SU-DHL-6 (cell line): ENCODE measurements at regions not wholly inside any gene's neighbourhood (a gene's known extent, or its start where the extent isn't known, plus 50 kb on each side); places are given as distances from the start of the nearest gene placed in this dataset.

Source experiments
- H2AFZ ChIP-seq: fragments of 200-600 bp; sonication (generic); 2 replicates; pipeline ENCODE4 v1.6.1; 2014; ENCODE audit warnings: low read depth, mild to moderate bottlenecking, moderate library complexity, mixed read lengths, antibody characterized with exemption, low read length; ENCODE audit not compliant: severe bottlenecking
- H3F3A ChIP-seq: fragments of 200-600 bp; shearing (Covaris generic); 2 replicates; pipeline ENCODE4 v1.6.0; 2016; ENCODE audit warnings: antibody characterized with exemption, mild to moderate bottlenecking; ENCODE audit not compliant: insufficient read depth
- H3K27ac ChIP-seq: fragments of 200-600 bp; sonication (generic); 2 replicates; pipeline ENCODE4 v1.5.1; 2016; ENCODE audit warnings: low read depth, mild to moderate bottlenecking, low read length, moderate library complexity, mixed read lengths
- H3K27me3 ChIP-seq: fragments of 200-600 bp; sonication (generic), shearing (Covaris generic); 2 replicates; pipeline ENCODE4 v1.6.0; 2014; ENCODE audit warnings: mild to moderate bottlenecking, low read length
- H3K36me3 ChIP-seq: fragments of 200-600 bp; sonication (generic); 2 replicates; pipeline ENCODE4 v1.6.1; 2014; ENCODE audit warnings: mild to moderate bottlenecking, low read length, mixed read lengths
- H3K4me2 ChIP-seq: fragments of 300-600, 200-600 bp; shearing (Covaris generic), sonication (generic); 2 replicates; pipeline ENCODE4 v1.6.0; 2014; ENCODE audit warnings: low read length, low read depth, mild to moderate bottlenecking; ENCODE audit not compliant: poor library complexity, severe bottlenecking
- H3K4me3 ChIP-seq: fragments of 200-600 bp; sonication (generic); 2 replicates; pipeline ENCODE4 v1.5.1; 2014; ENCODE audit warnings: antibody characterized with exemption, low read length, mild to moderate bottlenecking, mixed read lengths; ENCODE audit not compliant: insufficient read depth, poor library complexity, severe bottlenecking
- H3K79me2 ChIP-seq: fragments of 200-600 bp; sonication (generic); 2 replicates; pipeline ENCODE4 v1.6.1; 2014; ENCODE audit warnings: mild to moderate bottlenecking, low read length, moderate library complexity; ENCODE audit not compliant: insufficient read depth
- H3K9ac ChIP-seq: fragments of 200-600 bp; sonication (generic); 2 replicates; pipeline ENCODE4 v1.7.0; 2014; ENCODE audit warnings: mild to moderate bottlenecking, low read length
- H3K9me2 ChIP-seq: fragments of 200-600 bp; sonication (generic); replicated peaks from 2 replicates; pipeline ENCODE4 v1.6.1; 2014; ENCODE audit warnings: low read length; ENCODE audit not compliant: insufficient read depth
- H3K9me3 ChIP-seq: fragments of 200-600 bp; sonication (generic); 2 replicates; pipeline ENCODE4 v1.6.1; 2014; ENCODE audit warnings: low read length, mixed read lengths; ENCODE audit not compliant: insufficient read depth
- H4K20me1 ChIP-seq: fragments of 200-600 bp; sonication (generic); 2 replicates; pipeline ENCODE4 v1.6.1; 2014; ENCODE audit warnings: low read depth, mild to moderate bottlenecking, antibody characterized with exemption, low read length, moderate library complexity, mixed read lengths
- EZH2phosphoT487 ChIP-seq: fragments of 200-600 bp; sonication (generic), shearing (Covaris generic); conservative IDR thresholded peaks from 2 replicates; pipeline ENCODE4 v1.6.1; 2018; ENCODE audit warnings: mild to moderate bottlenecking, antibody characterized with exemption, low read length, moderate library complexity, mixed read lengths
- TF ChIP-seq, protein P1 (sequence below): fragments of 200-600 bp; sonication (generic); IDR thresholded peaks from one replicate; pipeline ENCODE4 v1.5.1; 2017; ENCODE audit warnings: antibody characterized with exemption, mild to moderate bottlenecking, low read length, moderate library complexity; ENCODE audit not compliant: insufficient read depth, poor library complexity, severe bottlenecking

DNA sequence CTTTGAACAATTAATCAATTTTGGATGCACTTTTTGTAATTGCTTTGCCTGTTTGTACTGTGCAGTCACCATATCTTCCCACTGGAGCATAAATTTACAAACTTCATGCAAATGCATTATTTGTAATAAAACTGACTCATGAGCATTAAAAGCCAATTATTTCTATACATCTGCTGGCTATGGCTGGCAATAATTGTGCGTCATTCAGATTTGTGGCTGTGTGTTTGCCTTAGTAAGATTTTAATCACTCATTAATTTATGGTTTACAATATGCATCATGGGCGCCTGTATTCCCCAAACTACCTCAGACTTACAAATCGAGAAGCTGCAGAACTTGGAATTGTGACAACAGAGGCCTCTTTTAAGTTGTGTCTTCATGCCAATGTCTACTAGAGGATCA is 132.4 kb upstream of the TRIB2 start:
- H3K4me3 ChIP-seq, result no peak overlapping the region
- H2AFZ ChIP-seq, result no peak overlapping the region
- H3K27me3 ChIP-seq, result no peaks in the 10 kb centered on the region
- TF ChIP-seq, protein P1, sequence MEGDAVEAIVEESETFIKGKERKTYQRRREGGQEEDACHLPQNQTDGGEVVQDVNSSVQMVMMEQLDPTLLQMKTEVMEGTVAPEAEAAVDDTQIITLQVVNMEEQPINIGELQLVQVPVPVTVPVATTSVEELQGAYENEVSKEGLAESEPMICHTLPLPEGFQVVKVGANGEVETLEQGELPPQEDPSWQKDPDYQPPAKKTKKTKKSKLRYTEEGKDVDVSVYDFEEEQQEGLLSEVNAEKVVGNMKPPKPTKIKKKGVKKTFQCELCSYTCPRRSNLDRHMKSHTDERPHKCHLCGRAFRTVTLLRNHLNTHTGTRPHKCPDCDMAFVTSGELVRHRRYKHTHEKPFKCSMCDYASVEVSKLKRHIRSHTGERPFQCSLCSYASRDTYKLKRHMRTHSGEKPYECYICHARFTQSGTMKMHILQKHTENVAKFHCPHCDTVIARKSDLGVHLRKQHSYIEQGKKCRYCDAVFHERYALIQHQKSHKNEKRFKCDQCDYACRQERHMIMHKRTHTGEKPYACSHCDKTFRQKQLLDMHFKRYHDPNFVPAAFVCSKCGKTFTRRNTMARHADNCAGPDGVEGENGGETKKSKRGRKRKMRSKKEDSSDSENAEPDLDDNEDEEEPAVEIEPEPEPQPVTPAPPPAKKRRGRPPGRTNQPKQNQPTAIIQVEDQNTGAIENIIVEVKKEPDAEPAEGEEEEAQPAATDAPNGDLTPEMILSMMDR, result no peak
- TF ChIP-seq EZH2phosphoT487, result no peak
- H3K9me2 ChIP-seq, result no peaks in the 10 kb centered on the region
- no peaks in the 10 kb centered on the region for H3K36me3 ChIP-seq
- H3K4me2 ChIP-seq, result no peak overlapping the region
- peaks cover 17% of the 10 kb centered on the region for H3F3A ChIP-seq
- H3K27ac ChIP-seq, result no peak overlapping the region
- no peaks in the 10 kb centered on the region for H3K79me2 ChIP-seq
- no peaks in the 10 kb centered on the region for H4K20me1 ChIP-seq
- no peaks in the 10 kb centered on the region for H3K9me3 ChIP-seq
- no peak overlapping the region for H3K9ac ChIP-seq

DNA sequence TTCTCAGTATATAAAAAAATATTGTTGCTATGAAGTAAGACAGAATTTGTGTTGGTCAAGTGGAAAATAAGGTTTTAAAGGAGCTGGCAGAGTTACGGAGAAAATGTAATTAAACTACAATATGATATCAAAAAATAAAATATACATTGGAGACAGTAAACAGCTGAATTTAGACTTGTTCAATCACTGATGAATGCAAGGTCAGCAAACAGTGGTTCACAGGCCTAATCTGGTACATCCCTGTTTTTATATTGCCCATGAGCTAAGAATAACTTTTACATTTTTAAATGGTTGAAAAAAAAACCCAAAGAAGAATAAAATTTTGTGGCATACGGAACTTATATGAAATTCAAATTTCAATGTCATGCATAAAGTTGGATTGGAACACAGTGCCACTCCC is 131.0 kb upstream of the TRIB2 start:
- no peaks in the 10 kb centered on the region for H3K36me3 ChIP-seq
- H3K79me2 ChIP-seq, result no peaks in the 10 kb centered on the region
- no peak overlapping the region for H3K4me3 ChIP-seq
- H3K4me2 ChIP-seq, result no peak overlapping the region
- no peaks in the 10 kb centered on the region for H3K27me3 ChIP-seq
- H3K9me2 ChIP-seq, result no peaks in the 10 kb centered on the region
- no peak for TF ChIP-seq EZH2phosphoT487
- H2AFZ ChIP-seq, result no peak overlapping the region
- H3K9me3 ChIP-seq, result no peaks in the 10 kb centered on the region
- no peak overlapping the region for H3K9ac ChIP-seq
- peaks cover 20% of the 10 kb centered on the region for H3F3A ChIP-seq
- H3K27ac ChIP-seq, result no peak overlapping the region
- H4K20me1 ChIP-seq, result no peaks in the 10 kb centered on the region

DNA sequence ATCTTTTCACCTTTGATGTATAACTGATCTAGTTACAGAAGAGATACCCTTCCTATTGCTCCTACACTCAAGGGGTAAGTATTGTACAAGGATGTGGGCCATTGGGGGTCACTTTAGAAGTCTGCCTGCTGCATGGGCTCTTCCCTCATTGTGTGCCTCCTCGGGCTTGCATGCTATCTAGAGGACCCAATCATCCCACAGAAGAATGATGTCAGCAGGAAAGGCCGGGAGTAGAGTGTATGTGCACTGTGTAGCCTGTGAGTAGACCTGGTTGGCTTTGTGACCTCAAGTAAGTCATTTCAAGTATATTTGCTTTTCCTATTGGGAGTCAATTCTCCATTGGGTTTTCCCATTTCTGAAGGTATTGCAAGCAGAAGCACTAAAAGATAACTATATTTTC is 129.5 kb upstream of the TRIB2 start:
- no peaks in the 10 kb centered on the region for H4K20me1 ChIP-seq
- no peak for TF ChIP-seq EZH2phosphoT487
- TF ChIP-seq, protein P1, result no peak
- H3K9ac ChIP-seq, result no peak overlapping the region
- H3K4me3 ChIP-seq, result no peak overlapping the region
- no peak overlapping the region for H3K4me2 ChIP-seq
- H3K9me2 ChIP-seq, result no peaks in the 10 kb centered on the region
- no peaks in the 10 kb centered on the region for H3K9me3 ChIP-seq
- H3K27ac ChIP-seq, result no peak overlapping the region
- H3K27me3 ChIP-seq, result no peaks in the 10 kb centered on the region
- H2AFZ ChIP-seq, result no peak overlapping the region
- no peaks in the 10 kb centered on the region for H3K79me2 ChIP-seq
- H3K36me3 ChIP-seq, result no peaks in the 10 kb centered on the region
- H3F3A ChIP-seq, result peaks cover 20% of the 10 kb centered on the region

DNA sequence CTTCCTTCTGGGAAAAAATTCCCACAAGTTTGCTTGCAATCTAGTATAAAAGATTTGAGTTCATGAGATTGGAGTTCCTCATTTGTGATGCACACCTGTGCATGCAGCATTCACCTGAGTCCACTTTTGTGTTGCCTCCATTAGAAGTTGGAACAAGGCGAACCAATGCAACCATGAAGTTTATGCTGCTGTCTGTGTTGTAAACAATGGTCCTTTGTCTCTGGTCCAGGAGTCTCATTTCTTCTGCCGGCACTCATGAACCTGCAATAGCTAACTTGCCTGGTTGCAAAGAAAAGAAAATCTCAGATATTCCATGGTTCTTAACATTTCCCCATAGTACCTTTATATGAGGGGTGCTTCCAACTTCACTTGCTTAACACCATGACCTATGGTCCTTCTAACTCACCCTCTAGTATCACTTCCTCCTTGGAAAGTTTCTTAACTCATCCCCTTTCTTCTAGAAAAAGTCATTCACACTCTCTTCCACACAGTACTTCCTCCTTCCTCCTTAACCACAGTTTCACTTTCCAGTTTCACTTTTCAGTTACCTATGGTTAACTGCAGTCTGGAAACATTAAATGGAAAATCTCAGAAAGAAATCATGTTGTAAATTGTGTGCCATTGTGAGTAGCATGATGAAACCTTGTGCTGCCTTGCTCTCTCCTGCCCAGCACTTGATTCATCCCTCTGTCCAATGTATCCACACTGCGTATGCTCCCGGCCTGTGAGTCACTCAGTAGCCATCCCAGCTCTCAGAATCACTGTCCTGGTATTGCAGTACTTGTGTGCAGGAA is 128.8 kb upstream of the TRIB2 start:
- no peak overlapping the region for H2AFZ ChIP-seq
- no peaks in the 10 kb centered on the region for H3K79me2 ChIP-seq
- H3K36me3 ChIP-seq, result no peaks in the 10 kb centered on the region
- no peaks in the 10 kb centered on the region for H3K9me3 ChIP-seq
- H3K27ac ChIP-seq, result peak overlapping the region; percentile 15; the same call in 1 of the 2 replicates
- no peaks in the 10 kb centered on the region for H4K20me1 ChIP-seq
- H3K27me3 ChIP-seq, result no peaks in the 10 kb centered on the region
- no peak for TF ChIP-seq EZH2phosphoT487
- TF ChIP-seq, protein P1, result no peak
- H3F3A ChIP-seq, result peaks cover 20% of the 10 kb centered on the region
- peak overlapping the region; percentile 10; the same call in 1 of the 2 replicates for H3K9ac ChIP-seq
- H3K4me3 ChIP-seq, result peak overlapping the region; percentile 11
- peak overlapping the region; percentile 41 for H3K4me2 ChIP-seq
- H3K9me2 ChIP-seq, result no peaks in the 10 kb centered on the region
